Neural cell (in vitro differentiated cells): ENCODE measurements at regions not wholly inside any gene's neighbourhood (a gene's known extent, or its start where the extent isn't known, plus 50 kb on each side); places are given as distances from the start of the nearest gene placed in this dataset.

ENCODE experiments used
- H2AFZ ChIP-seq: fragments of 200-600, 300-800 bp; sonication (generic), shearing (Covaris generic); 2 replicates; pipeline ENCODE4 v1.6.0; 2014; ENCODE audit warnings: low read depth, mild to moderate bottlenecking, antibody characterized with exemption, low read length, moderate library complexity
- H3F3A ChIP-seq: fragments of 200-600 bp; shearing (Covaris generic); 2 replicates; pipeline ENCODE4 v1.6.1; 2016; ENCODE audit warnings: mild to moderate bottlenecking, moderate library complexity, mixed read lengths, antibody characterized with exemption, low read length; ENCODE audit not compliant: insufficient read depth, poor library complexity, severe bottlenecking
- H3K27ac ChIP-seq: fragments of 200-600, 300-800 bp; sonication (generic), shearing (Covaris generic); 2 replicates; pipeline ENCODE4 v1.5.1; 2014; ENCODE audit warnings: mild to moderate bottlenecking, low read length, moderate library complexity
- H3K27me3 ChIP-seq: fragments of 300-800, 200-600 bp; sonication (generic), shearing (Covaris generic); 2 replicates; pipeline ENCODE4 v1.6.0; 2014; ENCODE audit warnings: mild to moderate bottlenecking, low read depth, low read length, moderate library complexity; ENCODE audit not compliant: insufficient read depth
- H3K36me3 ChIP-seq: fragments of 300-800, 200-600 bp; sonication (generic), shearing (Covaris generic); 2 replicates; pipeline ENCODE4 v1.5.1; 2014; ENCODE audit warnings: mild to moderate bottlenecking, antibody characterized with exemption, low read length, moderate library complexity; ENCODE audit not compliant: insufficient read depth
- H3K4me2 ChIP-seq: fragments of 300-800, 200-600 bp; sonication (generic), shearing (Covaris generic); 2 replicates; pipeline ENCODE4 v1.6.0; 2014; ENCODE audit warnings: mild to moderate bottlenecking, low read length
- H3K4me3 ChIP-seq: fragments of 300-800, 200-600 bp; sonication (generic), shearing (Covaris generic); 2 replicates; pipeline ENCODE4 v1.5.1; 2014; ENCODE audit warnings: mild to moderate bottlenecking, low read length, moderate library complexity
- H3K79me2 ChIP-seq: fragments of 200-600 bp; shearing (Covaris generic); replicated peaks from 2 replicates; pipeline ENCODE4 v1.6.0; 2014; ENCODE audit warnings: mild to moderate bottlenecking, low read length, moderate library complexity; ENCODE audit not compliant: insufficient read depth
- H3K9ac ChIP-seq: fragments of 300-800, 200-600 bp; sonication (generic), shearing (Covaris generic); 2 replicates; pipeline ENCODE4 v1.6.1; 2016; ENCODE audit warnings: mild to moderate bottlenecking, low read length, mixed read lengths
- H3K9me2 ChIP-seq: fragments of 200-600 bp; shearing (Covaris generic); 2 replicates; pipeline ENCODE4 v1.6.1; 2016; ENCODE audit warnings: mild to moderate bottlenecking, low read length, mixed read lengths; ENCODE audit not compliant: insufficient read depth
- H3K9me3 ChIP-seq: fragments of 200-600, 300-800 bp; sonication (generic), shearing (Covaris generic); 2 replicates; pipeline ENCODE4 v1.6.1; 2016; ENCODE audit warnings: mild to moderate bottlenecking, mixed run types, low read length, moderate library complexity, mixed read lengths
- H4K20me1 ChIP-seq: fragments of 200-600 bp; shearing (Covaris generic); 2 replicates; pipeline ENCODE4 v1.6.1; 2016; ENCODE audit warnings: mild to moderate bottlenecking, mixed run types; ENCODE audit not compliant: insufficient read depth
- EP300 ChIP-seq: fragments of 450-650 bp; conservative IDR thresholded peaks from 2 replicates; pipeline ENCODE4 v1.6.1; 2014; ENCODE audit warnings: antibody characterized with exemption, mild to moderate bottlenecking, moderate library complexity; ENCODE audit not compliant: poor library complexity, severe bottlenecking
- EZH2 ChIP-seq: fragments of 200-600, 300-800 bp; shearing (Covaris generic), sonication (generic); IDR thresholded peaks from 2 replicates; pipeline ENCODE4 v1.6.1; 2014; ENCODE audit warnings: antibody characterized with exemption, low read length, borderline replicate concordance, mild to moderate bottlenecking; ENCODE audit not compliant: insufficient read depth, poor library complexity, severe bottlenecking
- MXI1 ChIP-seq: fragments of 450-650 bp; conservative IDR thresholded peaks from 2 replicates; pipeline ENCODE4 v1.6.1; 2014; ENCODE audit warnings: antibody characterized with exemption, mild to moderate bottlenecking; ENCODE audit not compliant: poor library complexity, severe bottlenecking
- POLR2AphosphoS5 ChIP-seq: IDR thresholded peaks from 2 replicates; pipeline ENCODE4 v1.6.1; 2012
- RAD21 ChIP-seq: fragments of 450-650 bp; conservative IDR thresholded peaks from 2 replicates; pipeline ENCODE4 v1.6.1; 2014; ENCODE audit warnings: antibody characterized with exemption, mild to moderate bottlenecking, moderate library complexity
- REST ChIP-seq: IDR thresholded peaks from 2 replicates; pipeline ENCODE4 v1.6.1; 2012; ENCODE audit warnings: borderline replicate concordance
- SMC3 ChIP-seq: fragments of 450-650 bp; conservative IDR thresholded peaks from 2 replicates; pipeline ENCODE4 v1.6.1; 2014; ENCODE audit warnings: antibody characterized with exemption, mild to moderate bottlenecking, moderate library complexity; ENCODE audit not compliant: poor library complexity
- TAF1 ChIP-seq: IDR thresholded peaks from 2 replicates; pipeline ENCODE4 v1.6.1; 2012; ENCODE audit warnings: low read depth
- TF ChIP-seq, protein P1 (sequence below): fragments of 450-650 bp; IDR thresholded peaks from 2 replicates; pipeline ENCODE4 v1.5.1; 2014; ENCODE audit warnings: antibody characterized with exemption, mild to moderate bottlenecking, moderate library complexity; ENCODE audit not compliant: poor library complexity, severe bottlenecking

DNA sequence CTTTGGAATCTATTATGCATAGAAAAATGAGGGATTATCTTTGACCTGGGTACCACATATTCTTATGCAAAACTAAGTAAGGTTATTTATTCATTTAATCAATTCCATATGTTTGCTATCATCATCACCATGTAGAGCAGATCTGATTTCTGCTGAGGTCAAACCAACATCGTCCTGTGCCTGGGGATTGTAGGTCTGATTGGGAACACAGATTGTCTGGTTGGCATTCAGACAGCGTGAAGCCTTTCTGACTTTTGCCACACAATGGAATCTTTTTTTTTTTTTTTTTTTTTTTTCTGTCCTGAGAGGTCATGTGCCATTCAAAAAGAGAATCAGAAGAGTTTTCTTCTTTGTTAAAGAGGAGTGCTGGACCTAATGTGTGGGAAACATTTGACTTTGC is 142.9 kb downstream of the RAB11FIP2 start:
- H3K27me3 ChIP-seq = no peaks in the 10 kb centered on the region
- no peaks in the 10 kb centered on the region for H3K79me2 ChIP-seq
- H3K4me3 ChIP-seq = no peak overlapping the region
- no peak overlapping the region for H2AFZ ChIP-seq
- H3F3A ChIP-seq = no peaks in the 10 kb centered on the region
- no peak for TF ChIP-seq TAF1
- TF ChIP-seq POLR2AphosphoS5 = no peak
- no peak for TF ChIP-seq EP300
- no peak for TF ChIP-seq MXI1
- TF ChIP-seq, protein P1, sequence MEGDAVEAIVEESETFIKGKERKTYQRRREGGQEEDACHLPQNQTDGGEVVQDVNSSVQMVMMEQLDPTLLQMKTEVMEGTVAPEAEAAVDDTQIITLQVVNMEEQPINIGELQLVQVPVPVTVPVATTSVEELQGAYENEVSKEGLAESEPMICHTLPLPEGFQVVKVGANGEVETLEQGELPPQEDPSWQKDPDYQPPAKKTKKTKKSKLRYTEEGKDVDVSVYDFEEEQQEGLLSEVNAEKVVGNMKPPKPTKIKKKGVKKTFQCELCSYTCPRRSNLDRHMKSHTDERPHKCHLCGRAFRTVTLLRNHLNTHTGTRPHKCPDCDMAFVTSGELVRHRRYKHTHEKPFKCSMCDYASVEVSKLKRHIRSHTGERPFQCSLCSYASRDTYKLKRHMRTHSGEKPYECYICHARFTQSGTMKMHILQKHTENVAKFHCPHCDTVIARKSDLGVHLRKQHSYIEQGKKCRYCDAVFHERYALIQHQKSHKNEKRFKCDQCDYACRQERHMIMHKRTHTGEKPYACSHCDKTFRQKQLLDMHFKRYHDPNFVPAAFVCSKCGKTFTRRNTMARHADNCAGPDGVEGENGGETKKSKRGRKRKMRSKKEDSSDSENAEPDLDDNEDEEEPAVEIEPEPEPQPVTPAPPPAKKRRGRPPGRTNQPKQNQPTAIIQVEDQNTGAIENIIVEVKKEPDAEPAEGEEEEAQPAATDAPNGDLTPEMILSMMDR = no peak
- no peak for TF ChIP-seq EZH2
- TF ChIP-seq REST = no peak
- TF ChIP-seq RAD21 = no peak
- TF ChIP-seq SMC3 = no peak
- H3K27ac ChIP-seq = no peak overlapping the region
- no peak overlapping the region for H3K4me2 ChIP-seq
- no peak overlapping the region for H3K9ac ChIP-seq
- H3K36me3 ChIP-seq = no peaks in the 10 kb centered on the region
- H4K20me1 ChIP-seq = no peaks in the 10 kb centered on the region
- no peaks in the 10 kb centered on the region for H3K9me3 ChIP-seq
- H3K9me2 ChIP-seq = no peaks in the 10 kb centered on the region

- no peaks in the 10 kb centered on the region for H3K79me2 ChIP-seq
- TF ChIP-seq MXI1 (no peak), SMC3 (no peak), EZH2 (no peak), TAF1 (no peak), REST (no peak)
- TF ChIP-seq, protein P1 = no peak
Measured at GRCh38 chr10:117905404-117905803, 141.3 kb downstream of the RAB11FIP2 start.

More at GRCh38 chr10:117905404-117905803, 141.3 kb downstream of the RAB11FIP2 start:
- Histone ChIP-seq H3K4me3 (no peak overlapping the region), H3K27ac (no peak overlapping the region), H3K9me2 (no peaks in the 10 kb centered on the region), H3F3A (no peaks in the 10 kb centered on the region), H3K9ac (no peak overlapping the region), H2AFZ (no peak overlapping the region), H3K9me3 (no peaks in the 10 kb centered on the region), H3K4me2 (no peak overlapping the region), H3K27me3 (no peaks in the 10 kb centered on the region), H4K20me1 (no peaks in the 10 kb centered on the region), H3K36me3 (no peaks in the 10 kb centered on the region)
